SK-N-SH (cell line): ENCODE measurements at regions not wholly inside any gene's neighbourhood (a gene's known extent, or its start where the extent isn't known, plus 50 kb on each side); places are given as distances from the start of the nearest gene placed in this dataset.

Source experiments
- CTCF ChIA-PET: fragments of 300-600, 350-600 bp; formaldehyde crosslinking; extraction: SDS; loops from one replicate; lab custom pipeline; 2021; lab: Yijun Ruan, JAX
- POLR2A ChIA-PET: fragments of 350-600 bp; sonication (Branson Sonifier 250); formaldehyde crosslinking; extraction: SDS; loops from one replicate; lab custom pipeline; 2020; ENCODE audit warnings: antibody characterized with exemption, inconsistent platforms; lab: Yijun Ruan, JAX
- DNase-seq: peaks from one replicate; pipeline ENCODE4 v3.0.0; 2012
- H2AFZ ChIP-seq: fragments of 200-600 bp; sonication (generic); 2 replicates; pipeline ENCODE4 v1.8.1; 2016; ENCODE audit warnings: antibody characterized with exemption, mild to moderate bottlenecking, low read depth
- H3F3A ChIP-seq: fragments of 200-600 bp; sonication (generic); replicated peaks from 2 replicates; pipeline ENCODE3; 2016; ENCODE audit warnings: antibody characterized with exemption, mild to moderate bottlenecking; ENCODE audit not compliant: insufficient read depth
- H3K27ac ChIP-seq, 2 experiments: fragments of 200-500 bp in 1 of 2; fragments of 200-600 bp in 1 of 2; sonication (Bioruptor generic) in 1 of 2; sonication (generic), shearing (Covaris generic) in 1 of 2; 2 replicates each; pipeline versions ENCODE4 v1.5.1 to v1.6.1; 2014 to 2016; ENCODE audit warnings: low read depth in 2 of 2, inconsistent platforms in 1 of 2, low read length in 1 of 2, mild to moderate bottlenecking in 1 of 2, mixed read lengths in 1 of 2
- H3K27me3 ChIP-seq: fragments of 200-600 bp; sonication (generic), shearing (Covaris generic); 2 replicates; pipeline ENCODE4 v1.6.1; 2016; ENCODE audit warnings: mixed run types; ENCODE audit not compliant: insufficient read depth
- H3K36me3 ChIP-seq, 2 experiments: fragments of 200-500 bp in 1 of 2; fragments of 200-600 bp in 1 of 2; sonication (Bioruptor generic) in 1 of 2; sonication (generic) in 1 of 2; replicated peaks in 1 of 2; 2 replicates each; pipeline versions ENCODE3 to v1.5.1; 2014 to 2016; ENCODE audit warnings: low read length in 1 of 2, mild to moderate bottlenecking in 1 of 2; ENCODE audit not compliant: insufficient read depth in 2 of 2, control insufficient read depth in 1 of 2
- H3K4me1 ChIP-seq, 2 experiments: fragments of 200-500 bp in 1 of 2; fragments of 200-600 bp in 1 of 2; sonication (Bioruptor generic) in 1 of 2; sonication (generic), shearing (Covaris generic) in 1 of 2; 2 replicates each; pipeline versions ENCODE4 v1.5.1 to v1.6.1; 2014 to 2016; ENCODE audit warnings: low read depth in 1 of 2, low read length in 1 of 2, mixed run types in 1 of 2; ENCODE audit not compliant: insufficient read depth in 2 of 2, control insufficient read depth in 1 of 2
- H3K4me2 ChIP-seq: fragments of 200-600 bp; sonication (generic), shearing (Covaris generic); 2 replicates; pipeline ENCODE4 v1.6.1; 2017; ENCODE audit warnings: mixed run types
- H3K4me3 ChIP-seq, 2 experiments: fragments of 200-500 bp in 1 of 2; fragments of 200-600 bp in 1 of 2; sonication (Bioruptor generic) in 1 of 2; sonication (generic), shearing (Covaris generic) in 1 of 2; 2 replicates each; pipeline versions ENCODE4 v1.5.1 to v1.8.1; 2014 to 2016; ENCODE audit warnings: low read depth in 2 of 2, inconsistent platforms in 1 of 2, low read length in 1 of 2, mild to moderate bottlenecking in 1 of 2, mixed read lengths in 1 of 2, moderate library complexity in 1 of 2
- H3K79me2 ChIP-seq: fragments of 200-600 bp; sonication (generic); 2 replicates; pipeline ENCODE4 v1.8.1; 2017; ENCODE audit warnings: mild to moderate bottlenecking; ENCODE audit not compliant: insufficient read depth
- H3K9ac ChIP-seq: fragments of 200-600 bp; sonication (generic); 2 replicates; pipeline ENCODE4 v1.6.1; 2017; ENCODE audit warnings: mixed run types
- H3K9me2 ChIP-seq: fragments of 200-600 bp; sonication (generic); 2 replicates; pipeline ENCODE4 v1.6.1; 2017; ENCODE audit warnings: mixed run types
- H3K9me3 ChIP-seq: fragments of 200-600 bp; sonication (generic); 2 replicates; pipeline ENCODE4 v1.6.1; 2017; ENCODE audit warnings: mixed run types, mild to moderate bottlenecking, moderate library complexity
- H4K20me1 ChIP-seq: fragments of 200-600 bp; sonication (generic); 2 replicates; pipeline ENCODE4 v1.6.1; 2017; ENCODE audit warnings: mild to moderate bottlenecking, mixed run types; ENCODE audit not compliant: insufficient read depth
- CHD2 ChIP-seq: fragments of 150-350 bp; IDR thresholded peaks from 2 replicates; pipeline ENCODE4 v1.6.1; 2018; ENCODE audit warnings: low read length; ENCODE audit not compliant: partially characterized antibody
- ELF1 ChIP-seq: IDR thresholded peaks from 2 replicates; pipeline ENCODE4 v1.4.0; 2012
- EP300 ChIP-seq, 2 experiments: IDR thresholded peaks; 2 replicates each; pipeline versions ENCODE4 v1.4.0 to v1.6.1; 2012; ENCODE audit warnings: borderline replicate concordance in 1 of 2, low read depth in 1 of 2, low read length in 1 of 2
- FOXJ3 ChIP-seq: sonication (generic); formaldehyde crosslinking; IDR thresholded peaks from 2 replicates; pipeline ENCODE4 v1.5.1; 2020; ENCODE audit warnings: mild to moderate bottlenecking, missing genetic modification reagents
- FOXM1 ChIP-seq: IDR thresholded peaks from 2 replicates; pipeline ENCODE4 v1.4.0; 2012; ENCODE audit warnings: low read depth, mild to moderate bottlenecking
- GATA2 ChIP-seq: sonication (generic); formaldehyde crosslinking; IDR thresholded peaks from 2 replicates; pipeline ENCODE4 v1.5.0; 2020; ENCODE audit warnings: mild to moderate bottlenecking, missing genetic modification reagents
- MEF2A ChIP-seq: IDR thresholded peaks from 2 replicates; pipeline ENCODE4 v1.4.0; 2012; ENCODE audit warnings: low read depth, borderline replicate concordance
- NFIC ChIP-seq: IDR thresholded peaks from 2 replicates; pipeline ENCODE4 v1.4.0; 2012; ENCODE audit warnings: borderline replicate concordance
- NRF1 ChIP-seq: IDR thresholded peaks from 2 replicates; pipeline ENCODE4 v1.6.1; 2012; ENCODE audit warnings: low read depth, mild to moderate bottlenecking, low read length
- RAD21 ChIP-seq: IDR thresholded peaks from 2 replicates; pipeline ENCODE4 v1.6.1; 2012; ENCODE audit warnings: mild to moderate bottlenecking, low read length
- RCOR1 ChIP-seq: fragments of 150-350 bp; IDR thresholded peaks from 2 replicates; pipeline ENCODE4 v1.6.1; 2017; ENCODE audit warnings: antibody characterized with exemption, low read length
- RFX5 ChIP-seq: IDR thresholded peaks from 2 replicates; pipeline ENCODE4 v1.6.1; 2012; ENCODE audit warnings: mild to moderate bottlenecking, improper control_type of control experiment, low read length
- SIN3A ChIP-seq: IDR thresholded peaks from 2 replicates; pipeline ENCODE4 v1.6.1; 2012; ENCODE audit warnings: low read depth, mild to moderate bottlenecking, low read length, moderate library complexity, borderline replicate concordance
- SMC3 ChIP-seq: IDR thresholded peaks from 2 replicates; pipeline ENCODE4 v1.6.1; 2012; ENCODE audit warnings: low read depth, low read length, improper control_type of control experiment
- TAF1 ChIP-seq: IDR thresholded peaks from 2 replicates; pipeline ENCODE4 v1.6.1; 2012; ENCODE audit warnings: low read depth, mild to moderate bottlenecking, low read length, moderate library complexity, borderline replicate concordance
- USF2 ChIP-seq: fragments of 150-350 bp; IDR thresholded peaks from 2 replicates; pipeline ENCODE4 v1.6.1; 2017; ENCODE audit warnings: antibody characterized with exemption, low read length, low read depth, borderline replicate concordance
- WGBS: methylation state at CpG from one replicate; pipeline ENCODE4 v1.1.6; 2017; ENCODE audit warnings: low lambda C conversion rate; 5-methylcytosine and 5-hydroxymethylcytosine counted together
- TF ChIP-seq, protein P1 (sequence below): IDR thresholded peaks from 2 replicates; pipeline ENCODE4; 2012
- TF ChIP-seq, protein P2 (sequence below): IDR thresholded peaks from 2 replicates; pipeline ENCODE4 v1.4.0; 2012; ENCODE audit warnings: low read depth, borderline replicate concordance
- TF ChIP-seq, protein P3 (sequence below): fragments of 200-600 bp; sonication (generic); IDR thresholded peaks from 2 replicates; pipeline ENCODE4 v1.6.1; 2017; ENCODE audit warnings: antibody characterized with exemption, mild to moderate bottlenecking, moderate library complexity

DNA sequence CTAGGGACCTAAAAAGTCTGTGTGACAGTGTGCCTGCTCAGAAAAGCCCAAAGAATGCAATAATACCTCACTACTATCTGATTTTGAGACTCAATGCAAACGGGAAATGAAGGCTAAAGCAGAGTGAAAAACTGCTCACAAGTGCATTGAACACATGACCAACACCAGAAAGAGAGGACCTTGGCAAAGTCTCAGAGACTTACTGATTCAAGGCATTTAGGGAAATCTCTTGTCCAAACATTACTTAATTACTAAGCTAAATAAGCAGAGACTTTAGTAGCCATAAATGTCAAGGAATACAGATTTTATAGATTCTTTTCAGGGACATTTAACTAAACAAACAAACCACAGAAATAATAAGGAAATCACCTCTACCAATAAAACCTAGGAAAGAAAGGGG lies 916.0 kb downstream of the FSTL5 start:
- 11% methylated on average over 1 of the region's 1 CpG for WGBS
- Histone ChIP-seq H3F3A (no peaks in the 10 kb centered on the region), H3K27me3 (no peaks in the 10 kb centered on the region), H3K4me2 (no peak overlapping the region), H3K79me2 (no peaks in the 10 kb centered on the region), H3K9me2 (no peaks in the 10 kb centered on the region), H3K27ac (no peak overlapping the region), H3K36me3 (no peaks in the 10 kb centered on the region)
- DNase-seq: no peak
- ChIA-PET CTCF (interaction anchor here (0.8 kb wide), 1 partner anchor 59 kb away, joined by 3 read pairs; no protein-coding TSS in a partner anchor), POLR2A (no interaction called here)
- TF ChIP-seq MEF2A (no peak), RFX5 (no peak), SIN3A (no peak), NRF1 (no peak), CHD2 (no peak), FOXJ3 (CRISPR knock-in tag) (no peak), FOXM1 (no peak), USF2 (no peak), GATA2 (CRISPR knock-in tag) (no peak), RCOR1 (no peak), NFIC (no peak)
- TF ChIP-seq, protein P1, sequence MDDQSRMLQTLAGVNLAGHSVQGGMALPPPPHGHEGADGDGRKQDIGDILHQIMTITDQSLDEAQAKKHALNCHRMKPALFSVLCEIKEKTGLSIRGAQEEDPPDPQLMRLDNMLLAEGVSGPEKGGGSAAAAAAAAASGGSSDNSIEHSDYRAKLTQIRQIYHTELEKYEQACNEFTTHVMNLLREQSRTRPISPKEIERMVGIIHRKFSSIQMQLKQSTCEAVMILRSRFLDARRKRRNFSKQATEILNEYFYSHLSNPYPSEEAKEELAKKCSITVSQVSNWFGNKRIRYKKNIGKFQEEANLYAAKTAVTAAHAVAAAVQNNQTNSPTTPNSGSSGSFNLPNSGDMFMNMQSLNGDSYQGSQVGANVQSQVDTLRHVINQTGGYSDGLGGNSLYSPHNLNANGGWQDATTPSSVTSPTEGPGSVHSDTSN: no peak
- TF ChIP-seq, protein P2, sequence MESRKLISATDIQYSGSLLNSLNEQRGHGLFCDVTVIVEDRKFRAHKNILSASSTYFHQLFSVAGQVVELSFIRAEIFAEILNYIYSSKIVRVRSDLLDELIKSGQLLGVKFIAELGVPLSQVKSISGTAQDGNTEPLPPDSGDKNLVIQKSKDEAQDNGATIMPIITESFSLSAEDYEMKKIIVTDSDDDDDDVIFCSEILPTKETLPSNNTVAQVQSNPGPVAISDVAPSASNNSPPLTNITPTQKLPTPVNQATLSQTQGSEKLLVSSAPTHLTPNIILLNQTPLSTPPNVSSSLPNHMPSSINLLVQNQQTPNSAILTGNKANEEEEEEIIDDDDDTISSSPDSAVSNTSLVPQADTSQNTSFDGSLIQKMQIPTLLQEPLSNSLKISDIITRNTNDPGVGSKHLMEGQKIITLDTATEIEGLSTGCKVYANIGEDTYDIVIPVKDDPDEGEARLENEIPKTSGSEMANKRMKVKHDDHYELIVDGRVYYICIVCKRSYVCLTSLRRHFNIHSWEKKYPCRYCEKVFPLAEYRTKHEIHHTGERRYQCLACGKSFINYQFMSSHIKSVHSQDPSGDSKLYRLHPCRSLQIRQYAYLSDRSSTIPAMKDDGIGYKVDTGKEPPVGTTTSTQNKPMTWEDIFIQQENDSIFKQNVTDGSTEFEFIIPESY: no peak
- TF ChIP-seq, all 33 proteins: peak for 0
- no peak overlapping the region for H3K9ac ChIP-seq
- H3K9me3 ChIP-seq: no peaks in the 10 kb centered on the region
- no peak overlapping the region for H3K4me3 ChIP-seq
- H4K20me1 ChIP-seq: no peaks in the 10 kb centered on the region
- H3K4me1 ChIP-seq: no peaks in the 10 kb centered on the region
- H2AFZ ChIP-seq: no peak overlapping the region

DNA sequence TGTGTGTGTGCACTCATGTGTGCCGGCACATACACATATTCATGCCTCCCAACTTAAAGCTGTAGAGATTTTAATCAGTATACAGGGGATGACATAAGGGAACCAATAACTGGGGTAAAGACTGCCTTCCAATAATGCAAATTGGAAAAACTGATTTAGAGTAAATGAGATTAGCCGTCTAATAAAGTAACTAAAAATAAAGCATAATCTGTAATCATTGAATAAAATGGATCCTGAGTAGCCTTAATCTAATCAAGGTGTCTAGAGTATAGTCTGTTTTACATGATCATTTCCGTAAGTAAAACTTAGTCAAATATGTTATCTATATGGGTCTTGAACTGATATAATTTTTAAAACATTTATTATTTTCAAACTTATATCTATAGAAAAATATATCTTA lies 925.8 kb downstream of the FSTL5 start:
- Histone ChIP-seq H3K27ac (peak overlapping the region in 1 of 2 experiments; percentile 58; a peak in 2 of 4 replicates), H3K9me3 (no peaks in the 10 kb centered on the region), H4K20me1 (no peaks in the 10 kb centered on the region), H3K4me3 (no peak overlapping the region), H3K9ac (no peak overlapping the region), H3K79me2 (no peaks in the 10 kb centered on the region), H2AFZ (no peak overlapping the region), H3K36me3 (no peaks in the 10 kb centered on the region), H3K4me2 (no peak overlapping the region), H3K4me1 (peaks cover 0 to 2% of the 10 kb centered on the region in 2 experiments; a peak in 1 of 4 replicates), H3K9me2 (no peaks in the 10 kb centered on the region), H3K27me3 (no peaks in the 10 kb centered on the region), H3F3A (no peaks in the 10 kb centered on the region)
- ChIA-PET CTCF (no interaction called here), POLR2A (no interaction called here)
- DNase-seq: no peak
- 33% methylated on average over 3 of the region's 3 CpGs for WGBS
- no peak for TF ChIP-seq SIN3A
- no peak for TF ChIP-seq ELF1
- TF ChIP-seq MEF2A: no peak
- TF ChIP-seq TAF1: no peak
- TF ChIP-seq RAD21: no peak
- TF ChIP-seq GATA2 (CRISPR knock-in tag): peak; percentile 50; the same call in 1 of the 2 replicates
- TF ChIP-seq, protein P3, sequence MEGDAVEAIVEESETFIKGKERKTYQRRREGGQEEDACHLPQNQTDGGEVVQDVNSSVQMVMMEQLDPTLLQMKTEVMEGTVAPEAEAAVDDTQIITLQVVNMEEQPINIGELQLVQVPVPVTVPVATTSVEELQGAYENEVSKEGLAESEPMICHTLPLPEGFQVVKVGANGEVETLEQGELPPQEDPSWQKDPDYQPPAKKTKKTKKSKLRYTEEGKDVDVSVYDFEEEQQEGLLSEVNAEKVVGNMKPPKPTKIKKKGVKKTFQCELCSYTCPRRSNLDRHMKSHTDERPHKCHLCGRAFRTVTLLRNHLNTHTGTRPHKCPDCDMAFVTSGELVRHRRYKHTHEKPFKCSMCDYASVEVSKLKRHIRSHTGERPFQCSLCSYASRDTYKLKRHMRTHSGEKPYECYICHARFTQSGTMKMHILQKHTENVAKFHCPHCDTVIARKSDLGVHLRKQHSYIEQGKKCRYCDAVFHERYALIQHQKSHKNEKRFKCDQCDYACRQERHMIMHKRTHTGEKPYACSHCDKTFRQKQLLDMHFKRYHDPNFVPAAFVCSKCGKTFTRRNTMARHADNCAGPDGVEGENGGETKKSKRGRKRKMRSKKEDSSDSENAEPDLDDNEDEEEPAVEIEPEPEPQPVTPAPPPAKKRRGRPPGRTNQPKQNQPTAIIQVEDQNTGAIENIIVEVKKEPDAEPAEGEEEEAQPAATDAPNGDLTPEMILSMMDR: no peak
- no peak for TF ChIP-seq SMC3
- peak in 1 of 2 experiments; percentile 38; a peak in 1 of 4 replicates for TF ChIP-seq EP300 (IDR thresholded peaks at IDR 0.05; ENCODE audit: borderline replicate concordance in 1 of 2, low read depth in 1 of 2, low read length in 1 of 2)
